AG09309 (cell line): ENCODE measurements at regions not wholly inside any gene's neighbourhood (a gene's known extent, or its start where the extent isn't known, plus 50 kb on each side); places are given as distances from the start of the nearest gene placed in this dataset.
"Not testable (repeated sequence)": the region's sequence is repeated elsewhere in the genome, so short reads cannot be mapped to it uniquely, and the experiment has no call there.

Experiments used
- DNase-seq: peaks from one replicate; pipeline ENCODE4 v3.0.0-alpha.2; 2010; ENCODE audit warnings: low read depth
- H3K4me3 ChIP-seq: 2 replicates; pipeline ENCODE4 v1.5.1; 2011; ENCODE audit warnings: mild to moderate bottlenecking, low read depth, low read length, moderate library complexity; ENCODE audit not compliant: control insufficient read depth
- TF ChIP-seq, protein P1 (sequence below): IDR thresholded peaks from 2 replicates; pipeline ENCODE4 v1.5.1; 2011; ENCODE audit warnings: mild to moderate bottlenecking, low read depth, low read length, inconsistent platforms; ENCODE audit not compliant: insufficient read depth, control insufficient read depth; ENCODE audit errors: missing control alignments

DNA sequence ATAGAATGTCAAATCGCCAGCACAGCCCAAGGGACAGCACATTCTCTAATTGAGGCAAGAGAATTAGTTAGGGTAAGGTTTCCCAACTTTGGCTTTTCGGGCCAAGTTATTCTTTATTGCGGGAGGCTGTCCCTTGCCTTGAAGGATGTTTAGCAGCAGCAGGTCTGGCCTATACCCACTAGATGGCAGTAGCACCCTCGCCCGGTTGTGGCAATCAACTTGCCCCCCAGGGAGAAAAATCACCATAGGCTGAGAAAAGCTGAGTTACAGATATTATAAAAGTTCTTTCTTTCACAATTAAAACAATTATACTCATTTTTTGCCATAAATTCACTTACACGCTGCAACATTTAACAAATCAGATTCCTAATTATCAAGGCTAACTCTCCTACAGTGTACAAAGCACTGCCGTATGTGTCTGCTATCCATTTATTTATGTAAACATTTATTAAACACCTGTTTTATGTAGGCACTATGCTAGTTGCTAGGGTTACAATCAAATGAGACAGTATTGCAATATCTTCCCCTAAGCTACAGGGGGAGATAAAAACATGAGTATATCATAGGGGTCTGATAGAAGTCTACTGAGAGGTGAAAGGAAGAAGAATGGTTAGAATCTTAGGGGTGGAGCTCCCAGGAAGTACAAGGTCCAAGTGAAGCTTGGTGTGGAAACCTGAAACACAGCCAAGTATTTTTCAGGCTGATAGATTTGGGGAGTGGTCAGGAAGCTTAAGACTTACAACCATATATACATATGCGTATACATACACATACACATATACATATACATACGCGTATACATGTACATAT, 452.3 kb downstream of the RAB38 start:
- no peak overlapping the region for H3K4me3 ChIP-seq
- TF ChIP-seq, protein P1, sequence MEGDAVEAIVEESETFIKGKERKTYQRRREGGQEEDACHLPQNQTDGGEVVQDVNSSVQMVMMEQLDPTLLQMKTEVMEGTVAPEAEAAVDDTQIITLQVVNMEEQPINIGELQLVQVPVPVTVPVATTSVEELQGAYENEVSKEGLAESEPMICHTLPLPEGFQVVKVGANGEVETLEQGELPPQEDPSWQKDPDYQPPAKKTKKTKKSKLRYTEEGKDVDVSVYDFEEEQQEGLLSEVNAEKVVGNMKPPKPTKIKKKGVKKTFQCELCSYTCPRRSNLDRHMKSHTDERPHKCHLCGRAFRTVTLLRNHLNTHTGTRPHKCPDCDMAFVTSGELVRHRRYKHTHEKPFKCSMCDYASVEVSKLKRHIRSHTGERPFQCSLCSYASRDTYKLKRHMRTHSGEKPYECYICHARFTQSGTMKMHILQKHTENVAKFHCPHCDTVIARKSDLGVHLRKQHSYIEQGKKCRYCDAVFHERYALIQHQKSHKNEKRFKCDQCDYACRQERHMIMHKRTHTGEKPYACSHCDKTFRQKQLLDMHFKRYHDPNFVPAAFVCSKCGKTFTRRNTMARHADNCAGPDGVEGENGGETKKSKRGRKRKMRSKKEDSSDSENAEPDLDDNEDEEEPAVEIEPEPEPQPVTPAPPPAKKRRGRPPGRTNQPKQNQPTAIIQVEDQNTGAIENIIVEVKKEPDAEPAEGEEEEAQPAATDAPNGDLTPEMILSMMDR = peak; percentile 85
- peak; percentile 5 for DNase-seq

DNA sequence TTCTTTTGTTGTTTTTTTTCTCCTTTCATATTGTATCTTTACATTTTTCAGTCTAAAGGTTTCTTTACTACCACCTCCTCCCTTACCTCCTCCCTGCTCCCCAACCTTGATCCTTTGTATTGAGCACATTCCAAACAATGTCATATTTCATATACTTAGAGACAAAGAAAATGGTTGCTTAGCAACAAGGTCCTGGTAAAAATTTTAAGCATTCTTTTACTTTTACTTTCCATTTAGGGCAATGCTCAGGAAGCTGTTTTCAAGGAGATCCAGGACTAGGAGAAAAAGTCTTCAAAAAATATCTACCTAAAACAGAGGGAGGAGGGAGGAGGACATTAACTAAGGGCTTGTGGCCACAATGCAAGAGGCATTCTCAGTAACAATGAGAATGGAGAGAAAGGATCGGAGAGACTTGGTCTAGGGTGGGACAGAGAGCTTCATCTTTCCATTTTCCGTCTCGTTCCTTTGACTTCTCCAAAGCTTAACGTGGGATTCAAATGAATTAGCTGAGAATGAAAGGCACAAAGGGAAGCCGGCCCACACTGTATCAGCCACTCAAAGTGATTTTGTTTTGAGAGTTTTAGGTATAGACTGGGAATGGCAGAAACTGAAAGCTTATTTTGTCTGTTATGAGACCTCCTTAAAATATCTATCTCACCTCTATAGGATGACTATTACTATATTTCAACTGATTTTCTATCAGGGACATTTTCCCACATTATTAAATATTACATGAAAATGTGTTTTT, 455.7 kb downstream of the RAB38 start:
- TF ChIP-seq, protein P1 = no peak
- DNase-seq = no peak
- H3K4me3 ChIP-seq = no peak overlapping the region

DNA sequence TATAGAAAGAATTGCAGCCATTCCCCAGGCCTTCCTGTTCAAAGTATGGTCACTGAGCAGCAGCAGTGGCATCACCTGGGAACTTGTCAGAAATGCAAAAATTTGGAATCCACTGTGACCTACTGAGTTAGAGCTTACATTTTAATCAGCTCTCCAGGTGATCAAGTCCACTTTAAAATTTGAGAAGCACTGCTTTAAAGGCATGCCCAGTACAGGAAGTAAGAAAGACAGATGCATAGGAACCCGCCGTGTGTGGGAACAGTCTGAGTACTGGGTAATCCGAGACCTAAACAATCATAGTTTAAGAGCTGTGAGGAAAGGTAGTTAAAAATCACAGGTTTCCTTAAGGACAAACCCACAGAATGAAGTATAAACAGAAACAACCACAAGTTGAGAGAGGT, 462.4 kb downstream of the RAB38 start:
- TF ChIP-seq, protein P1 = no peak
- DNase-seq = no peak
- no peak overlapping the region for H3K4me3 ChIP-seq

DNA sequence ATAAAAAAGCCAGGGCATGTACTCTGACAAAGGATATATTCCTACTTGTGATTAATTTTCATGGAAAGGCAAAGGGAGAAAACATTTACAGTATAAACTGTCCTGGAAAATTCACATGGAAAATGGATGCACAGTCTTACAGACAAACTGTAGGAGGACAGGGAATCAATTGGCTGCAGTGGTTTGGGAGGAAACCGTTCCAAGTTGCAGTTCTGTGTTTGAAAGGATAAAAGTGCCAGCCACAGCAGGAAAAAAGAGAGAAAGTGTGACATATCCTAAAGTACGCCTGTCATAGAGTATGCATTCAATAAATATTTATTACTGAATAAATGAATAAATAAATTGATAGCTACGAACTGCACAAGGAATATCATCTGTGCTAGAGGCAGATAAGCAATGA, 462.9 kb downstream of the RAB38 start:
- no peak overlapping the region for H3K4me3 ChIP-seq
- DNase-seq = no peak
- TF ChIP-seq, protein P1 = no peak

DNA sequence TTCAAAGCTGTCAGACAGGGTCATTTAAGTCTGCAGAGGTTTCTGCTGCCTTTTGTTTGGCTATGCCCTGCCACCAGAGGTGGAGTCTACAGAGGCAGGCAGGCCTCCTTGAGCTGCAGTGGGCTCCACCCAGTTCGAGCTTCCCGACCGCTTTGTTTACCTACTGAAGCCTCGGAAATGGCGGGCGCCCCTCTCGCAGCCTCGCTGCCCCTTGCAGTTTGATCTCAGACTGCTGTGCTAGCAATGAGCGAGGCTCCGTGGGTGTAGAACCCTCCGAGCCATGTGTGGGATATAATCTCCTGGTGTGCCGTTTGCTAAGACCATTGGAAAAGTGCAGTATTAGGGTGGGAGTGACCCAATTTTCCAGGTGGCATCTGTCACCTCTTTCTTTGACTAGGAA, 471.7 kb downstream of the RAB38 start:
- DNase-seq, H3K4me3 ChIP-seq: not testable (repeated sequence)

DNA sequence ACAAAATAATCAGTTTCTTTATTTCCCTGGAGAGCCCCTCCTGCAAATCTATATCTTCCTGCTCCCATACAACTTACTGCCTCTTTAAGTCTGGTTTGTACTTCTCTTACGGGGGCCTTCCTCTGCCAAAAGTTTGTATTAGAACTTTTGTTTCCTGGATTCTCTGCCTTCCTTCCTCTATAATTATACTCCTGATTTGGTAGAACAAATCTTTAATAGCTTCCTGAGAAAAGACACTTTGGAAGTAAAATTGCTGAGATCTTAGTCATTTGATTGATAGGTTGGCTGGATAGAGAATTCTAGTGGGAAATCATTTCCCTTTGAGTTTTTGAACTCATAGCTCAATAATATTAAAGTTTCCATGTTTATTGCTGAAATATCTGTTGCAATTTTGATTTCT, 499.2 kb downstream of the RAB38 start:
- no peak overlapping the region for H3K4me3 ChIP-seq
- TF ChIP-seq, protein P1 = no peak
- DNase-seq = no peak

DNA sequence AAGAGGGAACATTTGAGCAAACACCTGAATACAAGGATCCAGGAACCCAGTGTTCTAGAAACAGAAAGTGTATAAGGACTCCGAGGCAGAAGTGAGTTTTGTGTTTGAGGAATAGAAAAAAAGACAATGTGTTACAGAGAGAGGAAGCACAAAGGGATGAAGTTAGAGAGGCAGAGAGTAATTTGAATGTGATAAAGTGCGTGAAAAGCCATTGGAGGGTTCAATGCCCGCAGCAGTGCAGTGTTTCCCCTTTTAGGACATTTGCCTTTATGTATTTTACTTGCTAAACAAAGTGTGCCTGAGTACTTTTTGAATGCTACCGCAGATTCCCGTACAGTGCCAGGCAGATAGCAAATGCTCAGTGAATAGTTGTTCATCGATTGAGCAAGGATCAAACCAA, 508.5 kb downstream of the RAB38 start:
- DNase-seq = no peak
- TF ChIP-seq, protein P1 = no peak
- H3K4me3 ChIP-seq = no peak overlapping the region
